DOHH2 (cell line): ENCODE measurements at regions not wholly inside any gene's neighbourhood (a gene's known extent, or its start where the extent isn't known, plus 50 kb on each side); places are given as distances from the start of the nearest gene placed in this dataset.

ENCODE experiments used
- H3F3A ChIP-seq: fragments of 200-600 bp; sonication (generic), shearing (Covaris generic); 2 replicates; pipeline ENCODE4 v1.6.0; 2016; ENCODE audit warnings: antibody characterized with exemption, mild to moderate bottlenecking; ENCODE audit not compliant: control insufficient read depth, insufficient read depth
- H3K27ac ChIP-seq: fragments of 200-600 bp; sonication (generic); 2 replicates; pipeline ENCODE4 v1.5.1; 2014; ENCODE audit warnings: low read depth, mild to moderate bottlenecking, low read length, moderate library complexity
- H3K27me3 ChIP-seq: fragments of 200-600 bp; sonication (generic); 2 replicates; pipeline ENCODE4 v1.6.1; 2014; ENCODE audit warnings: mild to moderate bottlenecking, low read length, mixed read lengths; ENCODE audit not compliant: control insufficient read depth
- H3K36me3 ChIP-seq: fragments of 200-600 bp; sonication (generic); 2 replicates; pipeline ENCODE4 v1.6.1; 2014; ENCODE audit warnings: mild to moderate bottlenecking, low read length, moderate library complexity, mixed read lengths; ENCODE audit not compliant: control insufficient read depth
- H3K4me1 ChIP-seq: fragments of 200-600 bp; sonication (generic); 2 replicates; pipeline ENCODE4 v1.6.1; 2014; ENCODE audit warnings: mild to moderate bottlenecking, low read length, mixed read lengths; ENCODE audit not compliant: control insufficient read depth
- H3K4me2 ChIP-seq: fragments of 200-600 bp; sonication (generic); 2 replicates; pipeline ENCODE4 v1.6.0; 2014; ENCODE audit warnings: mild to moderate bottlenecking, low read length, moderate library complexity
- H3K4me3 ChIP-seq: fragments of 200-600 bp; sonication (generic); 2 replicates; pipeline ENCODE4 v1.5.1; 2014; ENCODE audit warnings: mild to moderate bottlenecking, low read length, mixed read lengths
- H3K79me2 ChIP-seq: fragments of 200-600 bp; sonication (generic); 2 replicates; pipeline ENCODE4 v1.6.1; 2014; ENCODE audit warnings: mild to moderate bottlenecking, low read length, mixed read lengths; ENCODE audit not compliant: control insufficient read depth
- H3K9me2 ChIP-seq: fragments of 200-600 bp; sonication (generic); replicated peaks from 2 replicates; pipeline ENCODE4 v1.6.1; 2014; ENCODE audit warnings: mild to moderate bottlenecking, low read length, mixed read lengths; ENCODE audit not compliant: control insufficient read depth
- H3K9me3 ChIP-seq: fragments of 200-600 bp; sonication (generic); 2 replicates; pipeline ENCODE4 v1.6.1; 2014; ENCODE audit warnings: antibody characterized with exemption, low read length, mixed read lengths; ENCODE audit not compliant: control insufficient read depth, insufficient read depth
- H4K20me1 ChIP-seq: fragments of 200-600 bp; sonication (generic); 2 replicates; pipeline ENCODE4 v1.6.0; 2014; ENCODE audit warnings: low read depth, mild to moderate bottlenecking, antibody characterized with exemption, low read length, moderate library complexity; ENCODE audit not compliant: control insufficient read depth, insufficient read depth
- CTCF ChIP-seq: fragments of 200-600 bp; sonication (generic); IDR thresholded peaks from one replicate; pipeline ENCODE4 v1.5.1; 2014; ENCODE audit warnings: antibody characterized with exemption, mild to moderate bottlenecking, low read depth, low read length; ENCODE audit not compliant: poor library complexity, severe bottlenecking
- EZH2phosphoT487 ChIP-seq: fragments of 200-600 bp; sonication (generic); IDR thresholded peaks from 2 replicates; pipeline ENCODE4 v1.6.1; 2017; ENCODE audit warnings: borderline replicate concordance, mild to moderate bottlenecking, antibody characterized with exemption, low read length, moderate library complexity, mixed read lengths

DNA sequence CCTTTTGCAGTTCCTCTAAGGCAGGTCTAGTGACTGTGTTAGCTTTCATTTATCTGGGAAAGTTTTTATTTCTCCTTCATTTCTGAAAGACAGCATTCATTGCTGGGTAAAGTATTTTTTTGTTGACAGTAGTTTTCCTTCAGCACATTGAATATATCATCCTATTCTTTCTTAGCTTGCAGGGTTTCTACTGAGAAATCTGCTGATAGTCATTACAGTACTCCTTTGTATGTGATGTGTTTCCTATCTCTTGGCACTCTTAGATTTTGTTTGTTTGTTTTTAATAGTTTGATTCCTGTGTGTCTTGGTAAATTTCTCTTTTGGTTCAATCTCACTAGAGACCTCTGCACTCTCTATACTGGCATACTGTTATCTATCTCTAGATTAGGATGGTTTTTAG is 1667.9 kb downstream of the SLITRK1 start:
- H4K20me1 ChIP-seq, result no peaks in the 10 kb centered on the region
- H3K9me2 ChIP-seq, result no peaks in the 10 kb centered on the region
- no peaks in the 10 kb centered on the region for H3F3A ChIP-seq
- H3K27me3 ChIP-seq, result no peaks in the 10 kb centered on the region
- no peak overlapping the region for H3K4me3 ChIP-seq
- TF ChIP-seq EZH2phosphoT487 (no peak), CTCF (no peak)
- no peak overlapping the region for H3K27ac ChIP-seq
- H3K4me1 ChIP-seq, result no peaks in the 10 kb centered on the region
- no peak overlapping the region for H3K4me2 ChIP-seq
- H3K36me3 ChIP-seq, result no peaks in the 10 kb centered on the region
- no peaks in the 10 kb centered on the region; the same call in 1 of the 2 replicates for H3K9me3 ChIP-seq
- no peaks in the 10 kb centered on the region for H3K79me2 ChIP-seq

GRCh38 chr13:82206241-82206640 is 1676.0 kb downstream of the SLITRK1 start:
- Histone ChIP-seq H3K9me2 (no peaks in the 10 kb centered on the region), H3K27ac (no peak overlapping the region), H3K9me3 (peaks cover 14% of the 10 kb centered on the region; the same call in 1 of the 2 replicates), H4K20me1 (no peaks in the 10 kb centered on the region), H3K27me3 (no peaks in the 10 kb centered on the region), H3K4me1 (no peaks in the 10 kb centered on the region), H3K36me3 (no peaks in the 10 kb centered on the region), H3K4me2 (no peak overlapping the region), H3F3A (no peaks in the 10 kb centered on the region), H3K79me2 (no peaks in the 10 kb centered on the region), H3K4me3 (no peak overlapping the region)
- TF ChIP-seq EZH2phosphoT487, result no peak
- no peak for TF ChIP-seq CTCF

GRCh38 chr13:82202398-82202797 is 1679.9 kb downstream of the SLITRK1 start:
- Histone ChIP-seq H3K27me3 (no peaks in the 10 kb centered on the region), H3K9me3 (peaks cover 14% of the 10 kb centered on the region; the same call in 1 of the 2 replicates), H4K20me1 (no peaks in the 10 kb centered on the region), H3K79me2 (no peaks in the 10 kb centered on the region), H3K36me3 (no peaks in the 10 kb centered on the region), H3K27ac (no peak overlapping the region), H3F3A (no peaks in the 10 kb centered on the region), H3K4me3 (no peak overlapping the region), H3K4me1 (no peaks in the 10 kb centered on the region), H3K9me2 (no peaks in the 10 kb centered on the region), H3K4me2 (no peak overlapping the region)
- TF ChIP-seq CTCF (no peak), EZH2phosphoT487 (no peak)
